LHCN-M2 (cell line): ENCODE measurements at regions not wholly inside any gene's neighbourhood (a gene's known extent, or its start where the extent isn't known, plus 50 kb on each side); places are given as distances from the start of the nearest gene placed in this dataset.

Experiments
- DNase-seq: peaks from one replicate; pipeline ENCODE4 v3.0.0-alpha.2; 2012; ENCODE audit warnings: low read depth

GRCh38 chr5:115377468-115378217 is 81.2 kb upstream of the CCDC112 start:
- DNase-seq: peak; percentile 89

DNA sequence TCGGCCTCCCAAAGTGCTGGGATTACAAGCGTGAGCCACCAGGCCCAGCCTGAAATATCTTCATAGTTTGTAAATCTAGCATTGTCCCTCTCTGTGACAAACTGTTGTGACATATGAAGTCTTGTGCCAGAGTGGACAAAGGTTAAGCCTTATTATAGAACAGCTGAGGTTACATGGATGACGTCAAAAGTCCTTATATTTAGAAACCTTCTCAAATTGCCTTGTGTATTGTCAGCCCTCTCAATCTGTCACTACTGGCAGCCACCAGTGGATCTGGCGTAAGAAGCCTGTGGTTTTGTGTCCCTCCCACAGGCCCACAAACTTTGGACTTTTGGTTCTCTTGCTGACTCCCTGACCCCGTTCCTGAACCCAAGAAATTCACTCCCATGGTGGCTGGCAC is 79.4 kb upstream of the CCDC112 start:
- DNase-seq: peak; percentile 88

- DNase-seq: no peak
Measured at GRCh38 chr5:115374057-115374775, 77.8 kb upstream of the CCDC112 start.

DNA sequence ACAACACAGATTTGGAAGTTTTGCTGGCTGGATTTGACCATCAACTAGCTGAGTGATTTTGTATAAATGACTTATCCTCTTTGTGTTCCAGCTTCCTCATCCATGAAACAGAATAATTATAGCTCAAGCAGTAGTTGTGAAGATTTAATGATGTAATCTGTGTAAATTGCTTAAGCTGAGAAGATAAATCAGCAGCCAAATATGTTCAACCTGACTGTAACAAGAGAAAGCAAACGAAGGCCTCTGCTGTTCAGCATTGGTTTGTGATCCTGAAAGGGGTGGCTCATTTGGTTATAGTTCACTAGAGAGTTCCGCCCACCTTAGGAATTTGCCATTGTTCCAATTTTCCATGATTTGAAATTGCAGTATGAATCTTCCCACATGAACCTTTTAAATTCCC is 75.7 kb upstream of the CCDC112 start:
- DNase-seq: no peak

GRCh38 chr5:115369430-115370144 is 73.1 kb upstream of the CCDC112 start:
- no peak for DNase-seq

DNA sequence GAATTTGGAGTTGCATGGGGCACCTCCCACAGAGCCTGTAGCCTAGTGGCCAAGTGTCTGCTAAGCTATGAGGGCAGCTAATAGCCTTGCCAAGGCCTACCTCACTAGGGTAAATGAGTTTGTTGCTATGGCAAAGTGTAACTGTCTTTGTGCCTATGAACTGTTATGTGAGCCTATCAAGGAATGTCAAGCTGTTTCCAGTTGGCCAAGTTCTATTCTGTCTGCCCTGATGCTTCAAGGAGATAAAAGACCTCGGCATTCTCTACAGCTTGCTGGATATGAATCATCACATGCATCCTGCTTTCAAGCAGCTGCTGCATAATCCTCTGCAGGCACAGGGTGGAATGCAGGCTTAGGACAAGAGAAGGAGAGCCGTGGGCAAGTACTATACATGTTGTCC is 69.8 kb upstream of the CCDC112 start:
- DNase-seq: peak; percentile 99

DNA sequence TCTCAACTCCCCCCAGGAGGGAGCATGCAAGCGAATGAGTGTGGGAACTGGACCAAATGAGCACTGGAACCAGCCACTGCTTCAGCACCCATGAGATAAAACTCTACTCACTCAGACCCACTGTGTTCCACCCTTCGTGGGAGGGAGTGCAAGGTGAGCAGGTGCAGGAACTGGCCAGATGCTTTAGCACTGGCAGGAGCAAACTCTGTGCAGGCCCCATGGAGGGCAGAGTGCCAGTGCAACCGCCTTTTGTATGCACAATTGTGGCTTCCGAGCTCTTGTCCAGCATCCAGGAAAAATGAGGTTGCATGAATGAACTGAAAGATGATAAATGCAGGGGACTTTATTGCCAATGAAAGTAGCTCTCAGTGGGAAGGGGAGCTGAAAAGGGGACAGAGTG is 67.4 kb upstream of the CCDC112 start:
- no peak for DNase-seq

DNA sequence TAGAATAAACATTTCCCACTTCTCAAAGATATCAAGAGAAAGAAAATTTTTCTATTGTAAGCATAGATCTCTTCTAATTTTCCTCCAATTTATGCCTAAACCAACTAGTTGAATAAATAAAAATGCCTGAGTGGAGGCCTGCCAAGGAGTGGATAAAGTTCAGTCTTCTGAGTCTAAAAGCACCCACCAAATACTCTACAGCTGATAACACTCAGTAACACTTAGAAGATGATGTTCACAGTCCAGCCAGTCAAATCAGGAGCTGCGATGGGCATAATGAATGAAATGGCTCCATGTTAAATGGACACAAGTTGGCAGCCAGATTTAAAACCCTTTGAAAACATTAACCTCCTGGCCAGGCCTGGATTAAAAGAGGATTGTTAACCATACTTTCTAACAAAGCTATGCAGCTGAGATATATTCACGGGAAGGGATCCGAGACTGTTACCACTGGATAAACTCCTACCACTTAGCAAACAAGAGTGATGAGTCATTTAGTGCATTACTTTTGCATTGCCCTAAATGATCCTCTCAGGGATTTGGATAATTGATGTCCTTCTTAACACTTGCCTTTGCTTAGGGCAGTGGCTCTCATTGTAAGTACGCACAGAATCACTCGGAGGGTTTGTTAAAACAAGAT is 63.7 kb upstream of the CCDC112 start:
- peak; percentile 30 for DNase-seq

DNA sequence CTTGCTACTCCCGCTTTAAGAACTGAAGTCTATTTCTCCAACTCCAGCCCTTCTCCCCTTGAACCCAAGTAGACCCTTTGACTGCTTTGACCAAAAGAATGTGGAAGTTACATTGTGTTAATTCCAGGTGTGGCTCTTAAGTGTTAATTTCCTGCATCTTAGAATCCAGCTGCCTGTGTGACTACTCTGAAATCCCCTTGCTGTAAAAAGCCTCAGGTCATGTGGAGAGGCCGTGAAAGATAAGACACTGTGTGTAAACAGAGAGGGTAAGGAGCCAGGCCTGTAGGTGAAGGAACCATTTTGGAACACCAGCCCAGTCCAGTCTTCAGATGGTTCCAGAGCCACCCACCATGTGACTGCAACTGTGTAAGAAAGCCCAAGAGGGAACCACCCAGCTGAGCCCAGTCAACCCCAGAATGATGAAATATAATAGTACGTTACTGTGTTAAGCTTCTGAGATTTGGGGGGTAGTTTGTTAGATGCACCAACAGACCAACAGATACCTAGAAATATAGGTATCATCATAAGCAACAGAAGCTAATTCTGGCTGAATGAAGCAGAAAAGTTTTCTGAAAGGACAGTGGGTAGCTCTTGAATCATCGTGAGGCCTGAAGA is 59.4 kb upstream of the CCDC112 start:
- no peak for DNase-seq

GRCh38 chr5:115355095-115355494 is 58.6 kb upstream of the CCDC112 start:
- DNase-seq: no peak

DNA sequence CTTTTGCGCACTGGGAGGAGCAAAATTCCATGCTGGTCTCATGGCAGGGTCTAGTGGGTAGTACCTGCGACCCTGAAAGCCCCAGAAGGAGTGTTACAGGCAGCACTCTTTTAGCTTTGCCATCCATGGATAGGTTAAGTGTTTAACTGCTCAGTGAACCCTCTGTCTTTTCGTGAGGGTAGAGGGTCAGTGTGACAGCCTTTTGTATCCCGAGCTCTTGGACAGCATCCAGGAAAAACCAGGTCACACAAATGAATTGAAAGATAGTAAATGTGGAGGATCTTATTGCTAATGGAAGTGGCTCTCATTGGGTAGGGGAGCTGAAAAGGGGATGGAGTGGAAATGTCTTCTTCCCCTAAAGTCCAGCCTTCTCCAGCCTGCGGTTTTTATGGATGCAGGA is 57.8 kb upstream of the CCDC112 start:
- no peak for DNase-seq

DNA sequence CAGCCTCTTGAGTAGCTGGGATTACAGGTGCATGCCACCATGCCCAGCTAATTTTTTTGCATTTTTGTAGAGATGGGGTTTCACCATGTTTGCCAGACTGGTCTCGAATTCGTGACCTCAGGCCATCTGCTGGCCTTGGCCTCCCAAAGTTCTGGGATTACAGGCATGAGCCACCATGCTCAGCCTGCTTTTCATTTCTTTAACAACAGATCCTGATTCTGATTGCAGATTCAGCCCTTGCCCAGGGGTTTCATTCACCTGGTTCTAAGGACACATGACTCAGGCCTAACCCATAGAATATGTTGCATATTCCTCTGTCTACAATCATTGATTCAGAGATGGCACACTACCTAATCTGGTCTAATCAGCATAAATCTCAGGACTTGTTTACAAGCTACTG is 56.1 kb upstream of the CCDC112 start:
- no peak for DNase-seq

DNA sequence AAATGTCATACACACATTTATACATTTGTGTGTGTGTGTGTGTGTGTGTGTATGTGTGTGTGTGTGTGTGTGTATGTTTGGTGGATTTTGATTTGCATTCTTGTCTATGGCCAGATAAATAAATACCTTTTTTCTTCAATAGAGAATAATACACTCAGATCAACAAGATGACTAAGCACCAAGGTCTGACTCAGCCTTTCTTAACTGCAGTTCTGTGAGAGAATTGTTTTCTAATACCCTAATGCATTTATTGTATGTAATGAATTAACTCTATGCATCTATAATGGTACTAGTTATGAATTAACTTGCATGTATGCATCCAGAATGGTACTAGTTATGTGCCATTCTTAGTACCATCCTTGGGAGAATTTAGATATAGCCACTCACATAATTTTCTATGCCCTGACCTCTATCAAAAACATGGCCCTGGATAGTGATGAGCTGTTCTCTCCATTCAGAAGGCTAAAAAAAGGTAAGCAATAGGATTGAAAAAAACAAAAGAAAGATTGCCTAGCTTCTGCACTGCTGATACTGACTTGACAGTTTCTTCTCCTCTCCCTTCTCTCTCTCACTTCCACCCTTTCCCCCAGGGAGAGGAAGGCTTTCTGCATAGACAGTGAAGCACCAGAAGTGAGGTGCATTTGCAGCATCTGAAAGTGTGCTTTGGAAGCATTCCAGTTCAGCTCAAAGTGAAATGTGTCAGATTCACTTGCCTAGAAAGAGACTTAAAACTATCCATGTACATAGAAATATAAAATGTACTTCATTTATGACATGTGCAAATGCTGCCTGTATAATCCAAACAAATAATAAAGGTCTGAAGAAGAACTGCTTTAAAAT is 55.1 kb upstream of the CCDC112 start:
- DNase-seq: peak; percentile 69

- DNase-seq: no peak
Measured at GRCh38 chr5:115350894-115351293, 54.4 kb upstream of the CCDC112 start.

GRCh38 chr5:115349001-115349817 is 52.8 kb upstream of the CCDC112 start:
- DNase-seq: peak; percentile 97

DNA sequence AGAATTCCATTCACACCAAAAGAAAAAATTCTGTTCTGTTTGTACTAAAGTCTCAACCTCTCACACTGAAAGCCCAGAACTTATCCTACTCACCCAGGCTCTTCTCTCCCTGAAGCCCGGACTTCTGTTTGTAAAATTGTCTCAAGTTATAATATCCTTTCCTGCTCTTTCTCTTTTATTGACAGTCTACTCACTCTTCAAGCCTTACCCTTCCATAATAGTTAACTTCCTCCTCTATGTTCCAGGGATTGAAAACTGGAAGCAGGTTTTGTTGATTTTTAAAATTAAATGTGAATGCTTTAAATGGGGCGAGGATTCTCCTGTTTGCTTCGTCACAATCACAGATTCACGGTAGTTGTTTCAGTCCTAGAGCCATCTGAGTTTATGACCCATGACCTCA is 51.7 kb upstream of the CCDC112 start:
- no peak for DNase-seq
